ENCODE measurements at regions not wholly inside any gene's neighbourhood (a gene's known extent, or its start where the extent isn't known, plus 50 kb on each side); places are given as distances from the start of the nearest gene placed in this dataset.
"Not testable (repeated sequence)": the region's sequence is repeated elsewhere in the genome, so short reads cannot be mapped to it uniquely, and the experiment has no call there.

DNA sequence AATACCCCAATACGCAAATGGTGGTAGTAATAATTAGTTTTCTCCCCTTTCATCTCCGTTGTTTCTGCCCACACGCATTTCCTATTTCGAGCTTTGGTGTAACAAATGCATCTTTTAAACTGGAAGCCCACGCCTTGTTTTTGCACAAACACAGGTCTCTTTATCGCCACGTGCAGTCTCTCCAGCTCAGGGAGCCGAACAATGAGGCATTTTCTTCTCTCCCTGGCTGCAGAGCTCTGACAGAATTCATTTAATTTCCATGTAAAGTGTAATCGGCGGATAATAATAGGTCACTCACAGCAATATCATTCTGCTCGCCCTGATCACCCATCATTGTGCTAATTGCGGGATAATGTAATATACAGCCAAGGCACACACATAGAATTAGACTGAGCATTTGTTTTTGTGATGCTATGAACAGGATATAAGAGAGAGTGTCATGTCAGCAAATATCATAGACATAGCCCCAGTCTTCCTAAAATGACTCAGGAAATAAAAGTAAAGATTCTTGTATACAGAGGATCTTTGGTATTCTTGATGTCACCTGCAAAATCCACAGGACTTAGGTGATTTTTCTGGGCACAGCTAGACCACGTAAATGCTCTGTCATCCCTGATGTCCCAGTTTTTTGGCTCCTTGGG is 452.6 kb upstream of the CDH11 start:
- DNase-seq = no peak

- DNase-seq = no peak
Observed at GRCh38 chr16:65572156-65572555, 450.3 kb upstream of the CDH11 start.

- DNase-seq = no peak
Observed at GRCh38 chr16:65570261-65570660, 448.4 kb upstream of the CDH11 start.

DNA sequence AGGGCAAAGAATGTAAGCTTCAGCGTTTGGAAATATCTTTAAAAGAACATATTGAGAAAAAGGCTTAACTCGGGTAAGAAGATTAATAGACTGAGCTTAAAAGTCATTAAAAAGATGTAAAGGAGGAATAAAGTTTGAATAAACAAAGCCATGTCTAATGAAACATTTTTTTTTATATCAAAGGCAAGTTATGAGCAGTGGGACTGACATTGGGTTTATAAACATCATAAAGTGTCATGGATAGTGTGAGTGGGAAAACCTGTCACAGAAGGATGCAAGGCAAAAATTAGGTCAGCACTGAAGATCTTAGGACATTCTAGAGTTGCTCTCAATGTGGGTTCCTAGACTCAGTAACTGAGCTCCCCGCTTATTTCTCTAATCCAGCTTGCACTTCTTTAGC is 438.0 kb upstream of the CDH11 start:
- no peak for DNase-seq

GRCh38 chr16:65549689-65550088 is 427.8 kb upstream of the CDH11 start:
- DNase-seq = not testable (repeated sequence)

- DNase-seq = no peak
Observed at GRCh38 chr16:65548470-65548869, 426.6 kb upstream of the CDH11 start.

DNA sequence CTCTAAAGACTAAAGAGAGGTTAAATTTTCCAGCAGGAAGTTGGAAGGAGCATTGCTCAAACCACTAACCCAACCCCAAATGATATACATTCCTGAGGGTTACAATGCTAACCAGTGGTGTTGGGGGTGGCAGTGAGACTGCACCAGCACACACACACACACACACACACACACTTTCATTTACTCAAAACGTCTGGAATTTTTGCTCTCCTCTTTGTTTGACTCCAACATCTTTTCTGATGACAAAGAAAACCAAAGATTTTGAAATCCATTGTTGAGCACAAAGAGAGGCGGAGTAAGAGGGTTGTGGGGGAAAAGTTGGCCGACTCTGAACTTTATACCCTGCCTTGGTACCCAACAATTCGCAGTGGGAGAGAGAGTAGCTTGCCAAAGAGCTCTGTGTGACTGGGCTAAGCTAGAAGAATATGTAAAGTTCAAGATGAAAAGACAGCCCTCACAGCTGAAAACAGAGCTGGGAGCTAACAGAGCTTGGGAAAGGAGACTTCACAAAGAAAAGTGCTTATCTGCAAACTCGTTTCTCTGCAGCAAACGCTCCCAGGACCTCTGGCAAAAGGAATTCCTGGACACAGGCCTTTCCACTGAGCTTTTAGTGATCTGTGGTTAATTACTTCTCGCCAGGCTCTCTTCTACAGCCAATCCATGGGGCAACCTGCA is 426.0 kb upstream of the CDH11 start:
- DNase-seq = no peak

DNA sequence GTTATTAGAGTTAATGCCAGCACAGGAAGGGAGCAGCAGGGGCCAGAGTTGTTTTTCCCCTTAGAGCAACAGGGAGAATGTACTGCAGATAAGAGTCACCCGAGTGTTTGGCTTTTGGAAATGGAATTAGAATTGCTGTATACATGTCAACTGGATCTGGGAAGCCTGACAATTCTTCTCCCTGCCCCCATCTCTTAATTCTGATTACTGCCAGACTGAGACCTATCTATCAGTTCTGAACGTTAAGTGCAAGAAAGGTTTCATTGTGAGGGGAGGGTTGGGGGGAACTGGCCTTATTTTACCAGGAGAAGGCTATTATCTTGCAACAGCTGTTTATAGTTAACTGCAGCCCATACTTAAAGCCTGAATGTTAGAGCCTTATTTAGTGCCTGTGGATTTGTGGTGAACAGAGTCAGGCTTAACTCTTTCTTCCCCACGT is 424.5 kb upstream of the CDH11 start:
- DNase-seq = no peak

- no peak for DNase-seq
Observed at GRCh38 chr16:65545413-65545956, 423.6 kb upstream of the CDH11 start.

GRCh38 chr16:65543781-65544740 is 422.2 kb upstream of the CDH11 start:
- DNase-seq = no peak

GRCh38 chr16:65541646-65542045 is 419.8 kb upstream of the CDH11 start:
- DNase-seq = no peak

- no peak for DNase-seq
Observed at GRCh38 chr16:65540901-65541300, 419.0 kb upstream of the CDH11 start.

GRCh38 chr16:65538976-65539375 is 417.1 kb upstream of the CDH11 start:
- DNase-seq = no peak

- no peak for DNase-seq
Observed at GRCh38 chr16:65537336-65537735, 415.5 kb upstream of the CDH11 start.

DNA sequence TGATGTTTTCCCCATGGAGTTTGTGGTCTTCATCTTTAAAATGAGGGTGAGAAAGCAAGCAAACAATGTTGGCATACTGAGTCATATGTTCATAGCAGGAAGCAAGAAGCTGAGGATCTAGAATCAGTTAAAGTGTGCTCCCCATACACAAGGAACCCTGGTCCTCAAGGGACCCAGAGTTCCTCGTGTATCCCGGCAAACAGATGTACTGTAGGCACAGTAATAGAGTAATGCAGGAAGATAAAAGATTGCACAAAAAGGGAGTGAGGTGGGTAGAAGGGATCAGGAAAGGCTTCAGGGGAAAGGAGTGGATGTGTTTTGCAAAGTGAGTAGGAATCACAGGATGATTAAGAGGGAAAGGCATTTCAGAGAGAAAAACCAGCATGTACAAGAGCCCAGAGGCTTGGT is 412.3 kb upstream of the CDH11 start:
- DNase-seq = no peak

GRCh38 chr16:65532846-65533245 is 411.0 kb upstream of the CDH11 start:
- DNase-seq = no peak

DNA sequence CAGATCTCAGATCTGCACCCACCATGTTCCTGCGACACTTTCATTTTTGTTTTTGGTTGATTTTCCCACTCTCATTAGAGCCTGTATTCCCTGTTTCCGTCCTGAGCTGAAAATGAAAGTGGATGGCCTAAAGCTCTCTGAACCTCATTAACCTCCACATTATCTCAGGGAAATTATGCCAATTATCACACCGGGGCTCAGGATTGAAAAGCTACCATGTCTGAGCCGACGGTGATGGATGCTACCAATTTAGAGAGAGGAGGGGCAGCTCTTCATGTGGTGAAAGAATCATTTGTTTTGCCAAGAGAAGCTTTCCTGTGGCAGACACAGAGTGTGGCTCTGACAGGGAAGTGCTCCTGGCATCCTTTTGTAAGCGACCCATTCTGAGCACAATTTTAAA is 410.4 kb upstream of the CDH11 start:
- DNase-seq = no peak

DNA sequence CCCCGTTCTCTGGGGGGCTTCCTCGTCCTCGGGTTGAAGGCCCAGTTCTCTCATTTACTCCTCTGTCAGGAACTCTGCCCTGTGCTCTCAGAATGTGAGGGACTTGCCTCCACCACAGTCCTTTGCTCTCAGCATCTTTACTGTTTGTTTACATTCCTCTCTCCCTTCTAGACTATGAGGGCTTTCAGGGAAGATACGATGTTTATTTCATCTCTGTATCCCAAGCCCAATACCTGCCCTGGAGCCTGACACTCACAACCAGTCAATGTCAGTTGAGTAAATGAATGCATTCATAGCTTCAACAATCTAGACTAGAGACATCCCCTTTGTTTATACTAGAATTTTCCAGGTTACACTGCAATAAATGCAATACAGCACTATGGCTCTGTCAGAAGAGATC is 409.6 kb upstream of the CDH11 start:
- DNase-seq = no peak

GRCh38 chr16:65525707-65526106 is 403.8 kb upstream of the CDH11 start:
- DNase-seq = no peak

- DNase-seq = no peak
Observed at GRCh38 chr16:65524997-65525396, 403.1 kb upstream of the CDH11 start.

DNA sequence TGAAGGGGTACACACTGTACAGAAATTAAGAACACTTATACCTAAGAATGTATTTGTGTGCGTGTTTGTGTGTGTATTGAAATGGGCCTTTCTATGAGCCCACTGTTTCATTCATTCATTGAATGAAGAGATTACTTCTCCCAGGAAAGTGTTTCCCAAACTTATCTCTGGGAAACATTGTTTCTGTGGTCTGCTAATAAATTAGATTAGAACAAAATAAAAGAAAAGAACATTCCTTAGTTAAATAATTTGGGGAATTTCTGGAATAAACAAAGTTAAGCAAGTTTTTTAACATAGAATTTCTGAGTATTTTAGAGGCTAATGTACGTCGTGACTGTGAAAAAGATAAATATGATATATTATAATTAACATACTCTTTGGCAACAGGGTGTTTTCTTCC is 402.4 kb upstream of the CDH11 start:
- DNase-seq = no peak

GRCh38 chr16:65523283-65523944 is 401.6 kb upstream of the CDH11 start:
- no peak for DNase-seq

GRCh38 chr16:65522412-65522811 is 400.5 kb upstream of the CDH11 start:
- DNase-seq = no peak
